Neuronal stem cell (in vitro differentiated cells): ENCODE measurements at regions not wholly inside any gene's neighbourhood (a gene's known extent, or its start where the extent isn't known, plus 50 kb on each side); places are given as distances from the start of the nearest gene placed in this dataset.

Experiments used
- DNase-seq: peaks from one replicate; pipeline ENCODE4 v3.0.0-alpha.2; 2013; ENCODE audit warnings: low spot score
- H2AFZ ChIP-seq: one replicate; pipeline ENCODE4 v1.6.1; 2013; ENCODE audit warnings: mild to moderate bottlenecking, low read length, inconsistent platforms
- H2AK5ac ChIP-seq: 2 replicates; pipeline ENCODE4 v1.6.1; 2013; ENCODE audit warnings: low read depth, mild to moderate bottlenecking, inconsistent platforms, low read length, moderate library complexity, mixed read lengths
- H2BK120ac ChIP-seq: 2 replicates; pipeline ENCODE4 v1.6.1; 2013; ENCODE audit warnings: low read depth, mild to moderate bottlenecking, inconsistent platforms, low read length, moderate library complexity, mixed read lengths
- H2BK12ac ChIP-seq: one replicate; pipeline ENCODE4 v1.6.1; 2013; ENCODE audit warnings: low read length, inconsistent platforms
- H2BK15ac ChIP-seq: 2 replicates; pipeline ENCODE4 v1.6.1; 2013; ENCODE audit warnings: mild to moderate bottlenecking, low read length, inconsistent platforms, mixed read lengths
- H2BK5ac ChIP-seq: one replicate; pipeline ENCODE4 v1.6.1; 2013; ENCODE audit warnings: inconsistent platforms, mild to moderate bottlenecking, low read length, moderate library complexity
- H3K14ac ChIP-seq: one replicate; pipeline ENCODE4 v1.6.1; 2013; ENCODE audit warnings: low read length, inconsistent platforms
- H3K18ac ChIP-seq: 2 replicates; pipeline ENCODE4 v1.6.1; 2013; ENCODE audit warnings: low read length, inconsistent platforms
- H3K23ac ChIP-seq: 2 replicates; pipeline ENCODE4 v1.6.1; 2013; ENCODE audit warnings: low read depth, mild to moderate bottlenecking, mixed read lengths, low read length, inconsistent platforms; ENCODE audit not compliant: poor library complexity
- H3K27ac ChIP-seq: replicated peaks from 3 replicates; pipeline ENCODE4 v1.5.1; 2013; ENCODE audit warnings: low read length, inconsistent platforms
- H3K27me3 ChIP-seq, 3 experiments: 2 replicates each; pipeline ENCODE4 v1.6.1; 2013; ENCODE audit warnings: low read length in 3 of 3, mild to moderate bottlenecking in 2 of 3, inconsistent platforms in 1 of 3, low read depth in 1 of 3, mixed read lengths in 1 of 3, moderate library complexity in 1 of 3; ENCODE audit not compliant: control insufficient read depth in 3 of 3, insufficient read depth in 3 of 3
- H3K36me3 ChIP-seq, 2 donors: replicated peaks in 1 of 2; 2 replicates each; pipeline ENCODE4 v1.6.1; 2013; ENCODE audit warnings: low read length in 2 of 2; ENCODE audit not compliant: control insufficient read depth in 2 of 2, insufficient read depth in 2 of 2
- H3K4ac ChIP-seq: 2 replicates; pipeline ENCODE4 v1.6.1; 2013; ENCODE audit warnings: inconsistent platforms, mild to moderate bottlenecking, low read length, moderate library complexity
- H3K4me1 ChIP-seq, 2 donors: 1 replicate in 1 of 2; 2 replicates in 1 of 2; pipeline ENCODE4 v1.6.1; 2013; ENCODE audit warnings: low read length in 2 of 2, low read depth in 1 of 2; ENCODE audit not compliant: control insufficient read depth in 2 of 2, insufficient read depth in 1 of 2
- H3K4me2 ChIP-seq: one replicate; pipeline ENCODE4 v1.6.1; 2013; ENCODE audit warnings: mild to moderate bottlenecking, low read length, inconsistent platforms; ENCODE audit not compliant: insufficient read depth, poor library complexity, severe bottlenecking
- H3K4me3 ChIP-seq, 2 donors: 2 replicates each; pipeline ENCODE4 v1.5.1; 2013; ENCODE audit warnings: low read length in 2 of 2, mild to moderate bottlenecking in 2 of 2, inconsistent platforms in 1 of 2, moderate library complexity in 1 of 2
- H3K79me1 ChIP-seq: one replicate; pipeline ENCODE4 v1.6.1; 2013; ENCODE audit warnings: low read depth, mild to moderate bottlenecking, inconsistent platforms, low read length, moderate library complexity
- H3K9ac ChIP-seq: one replicate; pipeline ENCODE4 v1.6.1; 2013; ENCODE audit warnings: mild to moderate bottlenecking, low read depth, low read length, inconsistent platforms; ENCODE audit not compliant: poor library complexity
- H3K9me3 ChIP-seq, 2 donors: replicated peaks in 1 of 2; 2 replicates each; pipeline versions ENCODE3 to v1.6.1; 2013; ENCODE audit warnings: low read length in 2 of 2, mild to moderate bottlenecking in 2 of 2, inconsistent platforms in 1 of 2, low read depth in 1 of 2, mixed read lengths in 1 of 2, moderate library complexity in 1 of 2; ENCODE audit not compliant: control insufficient read depth in 2 of 2, insufficient read depth in 1 of 2
- H4K8ac ChIP-seq: one replicate; pipeline ENCODE4 v1.6.1; 2013; ENCODE audit warnings: low read depth, mild to moderate bottlenecking, inconsistent platforms, low read length, moderate library complexity
- H4K91ac ChIP-seq: one replicate; pipeline ENCODE4 v1.6.1; 2013; ENCODE audit warnings: low read length, low read depth, mild to moderate bottlenecking, inconsistent platforms; ENCODE audit not compliant: poor library complexity
- WGBS, 2 donors: extraction: QIAGEN DNeasy Blood & Tissue Kit; methylation state at CpG; one replicate each; pipeline ENCODE4 v1.1.7; 2013; ENCODE audit warnings: missing lambda C conversion rate in 2 of 2, mixed read lengths in 1 of 2; ENCODE audit not compliant: insufficient read length in 2 of 2, insufficient replicate concordance in 1 of 2; ENCODE audit errors: extremely low coverage in 2 of 2; 5-methylcytosine and 5-hydroxymethylcytosine counted together

- no peak overlapping the region for H2BK15ac ChIP-seq
- H3K9me3 ChIP-seq, result no peaks in the 10 kb centered on the region
These were observed 102.9 kb upstream of the PAX6 start for GRCh38 chr11:31913985-31914384.

GRCh38 chr11:31912808-31913207 is 101.7 kb upstream of the PAX6 start:
- H2BK15ac ChIP-seq, result no peak overlapping the region
- no CpG with 5 or more reads among the region's 1 CpG for WGBS, 2 donors
- no peak overlapping the region for H3K27ac ChIP-seq

More at GRCh38 chr11:31913985-31914384, 102.9 kb upstream of the PAX6 start:
- no peak overlapping the region for H4K91ac ChIP-seq
- no peak overlapping the region for H2BK12ac ChIP-seq
- H3K4me2 ChIP-seq, result no peak overlapping the region
- H3K36me3 ChIP-seq, result no peaks in the 10 kb centered on the region
- no peak overlapping the region for H2AFZ ChIP-seq
- no peak for DNase-seq
- H2BK5ac ChIP-seq, result no peak overlapping the region
- no peak overlapping the region for H3K9ac ChIP-seq
- no CpG with 5 or more reads among the region's 1 CpG for WGBS, 2 donors
- no peak overlapping the region for H3K18ac ChIP-seq
- no peak overlapping the region for H3K23ac ChIP-seq
- no peak overlapping the region for H2BK120ac ChIP-seq
- H3K4me1 ChIP-seq, result no peaks in the 10 kb centered on the region
- no peaks in the 10 kb centered on the region for H3K79me1 ChIP-seq
- H4K8ac ChIP-seq, result no peak overlapping the region
- H3K27me3 ChIP-seq, result no peaks in the 10 kb centered on the region
- H2AK5ac ChIP-seq, result no peak overlapping the region
- H3K4me3 ChIP-seq, result no peak overlapping the region
- H3K27ac ChIP-seq, result no peak overlapping the region
- H3K4ac ChIP-seq, result no peak overlapping the region
- no peak overlapping the region for H3K14ac ChIP-seq

GRCh38 chr11:31910950-31911576 is 99.9 kb upstream of the PAX6 start:
- no peaks in the 10 kb centered on the region for H3K27me3 ChIP-seq
- no peak overlapping the region for H3K4ac ChIP-seq
- H3K18ac ChIP-seq, result no peak overlapping the region
- H3K27ac ChIP-seq, result no peak overlapping the region
- no peak overlapping the region for H3K4me2 ChIP-seq
- no peak overlapping the region for H4K91ac ChIP-seq
- no CpG with 5 or more reads among the region's 1 CpG for WGBS, 2 donors
- H2BK12ac ChIP-seq, result no peak overlapping the region
- no peak overlapping the region for H3K9ac ChIP-seq
- H3K36me3 ChIP-seq, result no peaks in the 10 kb centered on the region
- no peak overlapping the region for H2BK5ac ChIP-seq
- H2BK120ac ChIP-seq, result no peak overlapping the region
- no peak overlapping the region for H2AK5ac ChIP-seq
- no peak overlapping the region for H3K14ac ChIP-seq
- H2BK15ac ChIP-seq, result no peak overlapping the region
- H2AFZ ChIP-seq, result no peak overlapping the region
- no peaks in the 10 kb centered on the region for H3K4me1 ChIP-seq
- H4K8ac ChIP-seq, result no peak overlapping the region
- H3K4me3 ChIP-seq, result no peak overlapping the region
- no peaks in the 10 kb centered on the region for H3K79me1 ChIP-seq
- DNase-seq, result no peak
- no peak overlapping the region for H3K23ac ChIP-seq
- H3K9me3 ChIP-seq, result no peaks in the 10 kb centered on the region

More at GRCh38 chr11:31912808-31913207, 101.7 kb upstream of the PAX6 start:
- no peak for DNase-seq
- H3K36me3 ChIP-seq, result no peaks in the 10 kb centered on the region
- no peak overlapping the region for H3K14ac ChIP-seq
- no peak overlapping the region for H3K4me3 ChIP-seq
- no peak overlapping the region for H3K23ac ChIP-seq
- H3K4me1 ChIP-seq, result no peaks in the 10 kb centered on the region
- H3K4me2 ChIP-seq, result no peak overlapping the region
- H2BK12ac ChIP-seq, result no peak overlapping the region
- no peak overlapping the region for H4K91ac ChIP-seq
- H4K8ac ChIP-seq, result no peak overlapping the region
- H3K27me3 ChIP-seq, result no peaks in the 10 kb centered on the region
- H3K79me1 ChIP-seq, result no peaks in the 10 kb centered on the region
- no peak overlapping the region for H2AFZ ChIP-seq
- H3K18ac ChIP-seq, result no peak overlapping the region
- no peak overlapping the region for H2BK5ac ChIP-seq
- H2BK120ac ChIP-seq, result no peak overlapping the region
- no peak overlapping the region for H3K9ac ChIP-seq
- no peaks in the 10 kb centered on the region for H3K9me3 ChIP-seq
- no peak overlapping the region for H3K4ac ChIP-seq
- H2AK5ac ChIP-seq, result no peak overlapping the region

GRCh38 chr11:31903225-31904074 is 92.3 kb upstream of the PAX6 start:
- H3K9me3 ChIP-seq, result no peaks in the 10 kb centered on the region
- H3K9ac ChIP-seq, result no peak overlapping the region
- DNase-seq, result no peak
- no peak overlapping the region for H2BK15ac ChIP-seq
- no CpG with 5 or more reads among the region's 14 CpGs for WGBS, 2 donors
- H3K23ac ChIP-seq, result no peak overlapping the region
- no peaks in the 10 kb centered on the region for H3K36me3 ChIP-seq
- no peak overlapping the region for H3K18ac ChIP-seq
- H3K14ac ChIP-seq, result no peak overlapping the region
- no peak overlapping the region for H3K4me2 ChIP-seq
- no peak overlapping the region for H4K91ac ChIP-seq
- H2BK5ac ChIP-seq, result no peak overlapping the region
- no peak overlapping the region for H3K27ac ChIP-seq
- no peak overlapping the region for H2BK120ac ChIP-seq
- H3K79me1 ChIP-seq, result no peaks in the 10 kb centered on the region
- no peak overlapping the region for H2BK12ac ChIP-seq
- peaks cover 0 to 4% (median 0%) of the 10 kb centered on the region in 3 experiments for H3K27me3 ChIP-seq
- H2AFZ ChIP-seq, result no peak overlapping the region
- H2AK5ac ChIP-seq, result no peak overlapping the region
- H3K4ac ChIP-seq, result no peak overlapping the region
- no peaks in the 10 kb centered on the region for H3K4me1 ChIP-seq
- no peak overlapping the region for H3K4me3 ChIP-seq
- H4K8ac ChIP-seq, result no peak overlapping the region
